GM13977 (cell line): ENCODE measurements at regions not wholly inside any gene's neighbourhood (a gene's known extent, or its start where the extent isn't known, plus 50 kb on each side); places are given as distances from the start of the nearest gene placed in this dataset.
A peak's percentile ranks its signal among the peaks of the same experiment; 100 is the strongest.

ENCODE experiments used
- DNase-seq: peaks from one replicate; pipeline ENCODE4 v3.0.0; 2012; ENCODE audit warnings: low spot score
- in situ Hi-C: fragments of 300-500 bp; cut with MboI; formaldehyde crosslinking; loops from one replicate; pipeline ENCODE4 v1.12.0; 2022; ENCODE audit warnings: low sequenced_read_pairs, low pct_unique_long_range_greater_than_20kb, mixed read lengths, inconsistent platforms; ENCODE audit not compliant: unreplicated experiment
- TF ChIP-seq, protein P1 (sequence below): IDR thresholded peaks from 2 replicates; pipeline ENCODE4 v1.5.1; 2012; ENCODE audit warnings: mild to moderate bottlenecking, control low read depth; ENCODE audit not compliant: insufficient read depth; ENCODE audit errors: extremely low read depth, missing control alignments

DNA sequence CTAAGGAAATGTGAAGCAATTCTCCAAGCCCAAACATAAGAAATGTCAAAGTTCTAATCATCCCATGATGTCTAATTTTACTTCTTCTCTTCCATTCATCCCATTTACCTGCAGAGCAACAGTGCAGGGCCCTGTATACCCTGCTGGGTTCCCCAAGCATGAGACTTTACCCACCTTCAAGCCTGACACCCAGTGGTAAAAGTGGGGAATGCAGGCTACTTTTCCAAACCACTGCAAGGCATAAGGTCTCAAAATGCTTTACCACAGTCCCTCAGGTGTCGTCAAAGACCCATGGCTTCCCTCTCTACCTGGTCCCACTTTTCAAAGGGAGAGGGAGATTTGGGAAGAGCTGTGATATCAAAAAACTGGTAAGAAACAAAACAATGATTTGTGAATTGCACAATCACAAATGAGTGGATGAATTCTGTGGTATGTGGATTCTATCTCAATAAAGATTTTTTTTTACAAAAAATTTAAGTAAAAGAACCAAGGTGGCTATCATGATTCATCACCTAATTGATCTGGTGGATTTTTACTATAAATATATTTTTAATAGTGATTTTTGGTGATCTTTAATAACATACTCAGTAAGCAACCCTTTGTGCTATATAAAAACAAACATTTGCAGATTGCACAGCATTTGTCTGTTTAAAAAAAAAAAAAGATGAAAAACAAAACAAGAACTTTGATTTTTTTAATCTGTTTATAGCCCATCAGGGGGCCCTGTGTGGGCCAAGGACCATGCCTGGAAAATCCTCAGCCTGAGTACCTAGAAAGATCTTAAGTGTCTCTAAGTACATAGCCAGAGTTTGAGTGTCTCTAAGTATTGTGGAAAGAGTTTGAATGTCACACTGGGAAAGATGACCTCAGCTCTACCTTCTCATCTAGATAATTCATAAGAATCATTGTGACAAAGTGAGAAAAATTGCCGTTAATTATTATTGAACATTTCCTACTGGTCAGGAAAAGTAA, 73.1 kb upstream of the GJB5 start:
- in situ Hi-C loops: no loop called here
- DNase-seq: peak; percentile 55
- TF ChIP-seq, protein P1, sequence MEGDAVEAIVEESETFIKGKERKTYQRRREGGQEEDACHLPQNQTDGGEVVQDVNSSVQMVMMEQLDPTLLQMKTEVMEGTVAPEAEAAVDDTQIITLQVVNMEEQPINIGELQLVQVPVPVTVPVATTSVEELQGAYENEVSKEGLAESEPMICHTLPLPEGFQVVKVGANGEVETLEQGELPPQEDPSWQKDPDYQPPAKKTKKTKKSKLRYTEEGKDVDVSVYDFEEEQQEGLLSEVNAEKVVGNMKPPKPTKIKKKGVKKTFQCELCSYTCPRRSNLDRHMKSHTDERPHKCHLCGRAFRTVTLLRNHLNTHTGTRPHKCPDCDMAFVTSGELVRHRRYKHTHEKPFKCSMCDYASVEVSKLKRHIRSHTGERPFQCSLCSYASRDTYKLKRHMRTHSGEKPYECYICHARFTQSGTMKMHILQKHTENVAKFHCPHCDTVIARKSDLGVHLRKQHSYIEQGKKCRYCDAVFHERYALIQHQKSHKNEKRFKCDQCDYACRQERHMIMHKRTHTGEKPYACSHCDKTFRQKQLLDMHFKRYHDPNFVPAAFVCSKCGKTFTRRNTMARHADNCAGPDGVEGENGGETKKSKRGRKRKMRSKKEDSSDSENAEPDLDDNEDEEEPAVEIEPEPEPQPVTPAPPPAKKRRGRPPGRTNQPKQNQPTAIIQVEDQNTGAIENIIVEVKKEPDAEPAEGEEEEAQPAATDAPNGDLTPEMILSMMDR: peak; percentile 69

DNA sequence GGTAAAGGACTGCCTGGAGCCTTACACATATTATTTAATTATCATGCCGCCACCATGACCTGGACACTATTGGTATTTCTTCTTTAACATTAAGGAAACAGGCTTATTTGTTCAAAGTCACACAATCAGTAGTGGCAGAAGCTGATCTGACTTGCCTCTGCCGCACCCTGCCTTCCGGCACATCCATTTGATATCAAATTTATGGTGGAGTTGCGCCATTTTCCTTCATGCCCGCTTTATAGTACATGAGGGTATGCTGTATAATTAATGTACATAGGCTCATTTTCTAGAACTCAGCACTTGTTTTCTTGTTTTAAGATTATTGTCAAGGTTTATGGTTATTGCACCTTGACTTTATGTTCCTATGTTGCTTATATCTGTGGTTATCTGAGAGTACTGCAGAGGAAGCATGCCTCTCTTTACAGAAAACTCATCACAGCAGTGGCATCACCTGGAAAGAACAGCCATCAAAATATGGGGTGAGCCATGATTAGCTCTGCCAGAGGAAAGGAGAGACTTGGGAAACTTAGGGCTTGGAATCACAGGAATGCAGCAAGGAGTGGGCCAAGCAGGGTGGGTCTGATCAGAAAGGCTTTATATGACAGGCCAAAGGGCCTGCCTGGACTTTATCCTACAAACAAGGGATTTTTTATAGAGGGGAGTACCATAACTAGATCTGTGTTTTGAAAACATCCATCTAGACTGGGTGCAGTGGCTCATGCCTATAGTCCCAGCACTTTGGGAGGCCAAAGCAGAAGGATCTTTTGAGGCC, 72.2 kb upstream of the GJB5 start:
- no peak for DNase-seq
- in situ Hi-C loops: no loop called here
- TF ChIP-seq, protein P1: no peak

DNA sequence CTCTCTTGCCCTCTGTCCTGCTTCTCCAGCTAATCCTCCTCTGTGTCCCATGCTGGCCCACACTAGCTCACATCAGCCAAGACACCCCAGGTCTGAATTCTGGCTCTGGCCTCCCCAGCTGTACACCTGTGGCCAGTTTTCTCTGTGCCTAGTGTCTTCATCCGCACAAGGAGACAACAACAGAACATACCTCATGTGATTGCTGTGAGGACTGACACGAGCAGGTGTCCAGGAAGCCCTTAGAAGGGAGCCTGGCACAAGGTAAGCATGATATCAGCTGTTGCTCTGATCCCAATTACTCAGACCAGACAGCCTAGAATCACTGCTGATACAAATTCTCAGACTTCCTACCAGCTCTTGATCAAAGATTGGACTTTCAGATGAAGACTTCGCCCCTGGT, 71.2 kb upstream of the GJB5 start:
- no peak for DNase-seq
- in situ Hi-C loops: no loop called here
- TF ChIP-seq, protein P1: no peak

DNA sequence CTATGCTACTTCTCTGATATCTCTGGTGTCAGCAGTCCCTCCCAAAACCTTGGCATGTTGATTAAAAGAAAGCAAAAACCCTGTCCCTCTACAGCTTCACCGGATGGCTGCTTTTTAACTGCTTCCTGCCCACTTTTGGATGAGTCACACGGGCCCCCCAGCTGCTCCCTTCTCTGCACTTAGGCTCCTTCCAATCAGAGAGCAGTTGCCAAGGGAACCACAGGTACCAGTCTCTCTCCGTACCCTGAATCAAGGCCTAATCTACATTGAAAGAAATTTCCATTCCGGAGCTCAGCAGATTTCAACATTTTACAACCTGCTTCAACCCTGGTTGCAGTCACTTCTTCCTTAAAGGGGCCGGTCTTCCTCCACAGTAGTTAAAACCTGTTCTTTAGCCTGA, 70.6 kb upstream of the GJB5 start:
- TF ChIP-seq, protein P1: no peak
- DNase-seq: no peak
- in situ Hi-C loops: no loop called here

DNA sequence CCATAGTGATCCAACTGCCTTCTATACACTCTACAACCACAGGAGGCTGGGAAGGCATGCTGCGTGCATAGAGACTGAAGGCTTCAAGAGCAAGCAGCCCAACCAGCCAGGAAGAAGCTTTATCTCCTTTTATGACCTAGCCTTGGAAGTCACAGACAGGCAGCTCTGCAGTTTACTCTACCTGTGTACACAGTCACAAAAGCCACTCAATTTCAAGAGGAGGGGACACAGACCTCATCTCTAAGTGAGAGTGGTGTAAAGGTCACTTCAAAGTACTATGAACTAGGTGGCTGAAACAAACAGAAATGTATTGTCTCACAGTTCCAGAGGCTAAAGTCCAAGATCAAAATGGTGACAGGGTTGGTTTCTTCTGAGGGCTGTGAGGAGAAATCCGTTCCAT, 69.6 kb upstream of the GJB5 start:
- in situ Hi-C loops: no loop called here
- DNase-seq: no peak
- TF ChIP-seq, protein P1: no peak

DNA sequence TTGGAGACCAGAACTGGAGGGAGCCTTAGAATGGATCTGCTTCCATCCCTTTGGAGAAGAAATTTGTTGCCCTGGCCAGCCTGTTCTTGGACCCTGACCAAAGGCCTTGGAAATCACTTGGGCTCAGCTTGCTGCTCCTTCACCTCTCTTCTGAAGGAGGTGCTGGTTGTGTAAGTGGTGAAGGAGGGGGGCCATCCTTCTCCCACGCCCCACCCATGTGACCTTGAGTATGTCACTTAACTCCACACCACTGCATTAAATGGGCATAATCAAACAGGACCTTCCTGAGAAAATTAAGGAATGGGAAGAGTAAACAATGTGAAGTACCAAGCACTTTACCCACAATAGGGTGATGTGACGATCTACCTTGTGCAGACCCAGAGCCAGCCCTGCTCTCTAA, 68.3 kb upstream of the GJB5 start:
- TF ChIP-seq, protein P1: no peak
- in situ Hi-C loops: no loop called here
- no peak for DNase-seq
